HG02884 (cell line): ENCODE measurements at regions not wholly inside any gene's neighbourhood (a gene's known extent, or its start where the extent isn't known, plus 50 kb on each side); places are given as distances from the start of the nearest gene placed in this dataset.
A peak's percentile ranks its signal among the peaks of the same experiment; 100 is the strongest.
"Not testable (repeated sequence)": the region's sequence is repeated elsewhere in the genome, so short reads cannot be mapped to it uniquely, and the experiment has no call there.

Experiments
- ATAC-seq: cut with Tn5 transposase; IDR thresholded peaks from one replicate; pipeline ENCODE4 v1.9.1; 2021; ENCODE audit warnings: mild to moderate bottlenecking, moderate library complexity; ENCODE audit not compliant: unreplicated experiment

- ATAC-seq = peak; percentile 33
Measured at GRCh38 chr11:19436932-19437331, 196.2 kb upstream of the E2F8 start.

- ATAC-seq = no peak
Measured at GRCh38 chr11:19435306-19435989, 194.7 kb upstream of the E2F8 start.

- ATAC-seq = no peak
Measured at GRCh38 chr11:19433791-19434190, 193.0 kb upstream of the E2F8 start.

- peak; percentile 47 for ATAC-seq
Measured at GRCh38 chr11:19433367-19433766, 192.6 kb upstream of the E2F8 start.

- peak; percentile 61 for ATAC-seq
Measured at GRCh38 chr11:19432370-19433061, 191.8 kb upstream of the E2F8 start.

- no peak for ATAC-seq
Measured at GRCh38 chr11:19430754-19431398, 190.1 kb upstream of the E2F8 start.

- ATAC-seq = no peak
Measured at GRCh38 chr11:19430346-19430745, 189.6 kb upstream of the E2F8 start.

GRCh38 chr11:19429108-19429760, 188.5 kb upstream of the E2F8 start:
- no peak for ATAC-seq

- no peak for ATAC-seq
Measured at GRCh38 chr11:19428206-19429002, 187.7 kb upstream of the E2F8 start.

GRCh38 chr11:19426756-19427403, 186.1 kb upstream of the E2F8 start:
- no peak for ATAC-seq

GRCh38 chr11:19426011-19426755, 185.4 kb upstream of the E2F8 start:
- no peak for ATAC-seq

- ATAC-seq = no peak
Measured at GRCh38 chr11:19422276-19422675, 181.5 kb upstream of the E2F8 start.

- ATAC-seq = no peak
Measured at GRCh38 chr11:19420868-19421533, 180.3 kb upstream of the E2F8 start.

- no peak for ATAC-seq
Measured at GRCh38 chr11:19419808-19420207, 179.1 kb upstream of the E2F8 start.

- ATAC-seq = no peak
Measured at GRCh38 chr11:19419021-19419750, 178.4 kb upstream of the E2F8 start.

GRCh38 chr11:19418221-19418620, 177.5 kb upstream of the E2F8 start:
- no peak for ATAC-seq

GRCh38 chr11:19412070-19412469, 171.3 kb upstream of the E2F8 start:
- ATAC-seq = not testable (repeated sequence)

- peak; percentile 83 for ATAC-seq
Measured at GRCh38 chr11:19410032-19410431, 169.3 kb upstream of the E2F8 start.
